HepG2 (cell line): ENCODE measurements at regions not wholly inside any gene's neighbourhood (a gene's known extent, or its start where the extent isn't known, plus 50 kb on each side); places are given as distances from the start of the nearest gene placed in this dataset.

Experiments
- CBX2 ChIP-seq, 2 experiments: fragments of 200-600 bp in 1 of 2; sonication (generic); formaldehyde crosslinking in 1 of 2; IDR thresholded peaks; 2 replicates each; pipeline versions ENCODE4 v1.7.0 to v1.8.1; 2018 to 2022; ENCODE audit warnings: low read depth in 2 of 2, low read length in 1 of 2, mild to moderate bottlenecking in 1 of 2, missing genetic modification reagents in 1 of 2
- CEBPG ChIP-seq: IDR thresholded peaks from 2 replicates; pipeline ENCODE4 v1.6.1; 2016
- FOXA3 ChIP-seq: IDR thresholded peaks from 2 replicates; pipeline ENCODE4 v1.6.1; 2016; ENCODE audit warnings: missing genetic modification reagents, missing compliant biosample characterization
- GMEB1 ChIP-seq: sonication (generic); formaldehyde crosslinking; IDR thresholded peaks from 2 replicates; pipeline ENCODE4 v1.5.1; 2020; ENCODE audit warnings: missing genetic modification reagents, mild to moderate bottlenecking, borderline replicate concordance
- IRF1 ChIP-seq: sonication (generic); formaldehyde crosslinking; IDR thresholded peaks from 2 replicates; pipeline ENCODE4 v1.4.0; 2020; ENCODE audit warnings: low read depth, mild to moderate bottlenecking, missing genetic modification reagents
- KDM3A ChIP-seq: IDR thresholded peaks from 2 replicates; pipeline ENCODE4 v1.6.1; 2018; ENCODE audit warnings: low read depth, missing compliant biosample characterization
- MAFG ChIP-seq: sonication (generic); formaldehyde crosslinking; IDR thresholded peaks from 2 replicates; pipeline ENCODE4 v1.5.1; 2020; ENCODE audit warnings: mild to moderate bottlenecking, missing genetic modification reagents
- MIER2 ChIP-seq: IDR thresholded peaks from 2 replicates; pipeline ENCODE4 v1.6.1; 2016; ENCODE audit warnings: missing biosample characterization, missing genetic modification reagents
- MTA3 ChIP-seq: sonication (generic); formaldehyde crosslinking; IDR thresholded peaks from 2 replicates; pipeline ENCODE4 v1.4.0; 2020; ENCODE audit warnings: missing genetic modification reagents
- PHF20 ChIP-seq: sonication (generic); formaldehyde crosslinking; IDR thresholded peaks from 2 replicates; pipeline ENCODE4 v1.5.0; 2020; ENCODE audit warnings: mild to moderate bottlenecking, missing genetic modification reagents
- PHF5A ChIP-seq: IDR thresholded peaks from one replicate; pipeline ENCODE4 v1.6.1; 2018; ENCODE audit warnings: low read depth, missing genetic modification reagents; ENCODE audit not compliant: unreplicated experiment
- SMARCC2 ChIP-seq: fragments of 450-650 bp; IDR thresholded peaks from 2 replicates; pipeline ENCODE4 v1.6.1; 2017; ENCODE audit warnings: antibody characterized with exemption, mild to moderate bottlenecking
- SNAI1 ChIP-seq: sonication (generic); formaldehyde crosslinking; IDR thresholded peaks from 2 replicates; pipeline ENCODE4 v1.5.0; 2020; ENCODE audit warnings: mild to moderate bottlenecking, missing genetic modification reagents, borderline replicate concordance
- STAT6 ChIP-seq: sonication (generic); formaldehyde crosslinking; IDR thresholded peaks from 2 replicates; pipeline ENCODE4 v1.4.0; 2020; ENCODE audit warnings: missing genetic modification reagents, mild to moderate bottlenecking, borderline replicate concordance
- TSC22D2 ChIP-seq: sonication (generic); formaldehyde crosslinking; IDR thresholded peaks from 2 replicates; pipeline ENCODE4 v1.5.1; 2020; ENCODE audit warnings: missing genetic modification reagents, mild to moderate bottlenecking, borderline replicate concordance
- XBP1 ChIP-seq: sonication (generic); formaldehyde crosslinking; IDR thresholded peaks from 2 replicates; pipeline ENCODE4 v1.5.0; 2020; ENCODE audit warnings: missing genetic modification reagents
- ZBTB20 ChIP-seq: sonication (generic); formaldehyde crosslinking; IDR thresholded peaks from 2 replicates; pipeline ENCODE4 v1.8.1; 2023; ENCODE audit warnings: missing genetic modification reagents, low read depth, mild to moderate bottlenecking, borderline replicate concordance
- ZBTB39 ChIP-seq: sonication (generic); formaldehyde crosslinking; IDR thresholded peaks from 2 replicates; pipeline ENCODE4 v1.5.0; 2020; ENCODE audit warnings: missing genetic modification reagents
- ZC3H13 ChIP-seq: sonication (generic); formaldehyde crosslinking; IDR thresholded peaks from 2 replicates; pipeline ENCODE4 v1.8.1; 2023; ENCODE audit warnings: mild to moderate bottlenecking, missing genetic modification reagents, moderate library complexity
- ZNF224 ChIP-seq: sonication (generic); formaldehyde crosslinking; IDR thresholded peaks from 2 replicates; pipeline ENCODE4 v1.5.0; 2020; ENCODE audit warnings: mild to moderate bottlenecking, missing genetic modification reagents
- ZNF383 ChIP-seq: sonication (generic); formaldehyde crosslinking; IDR thresholded peaks from 2 replicates; pipeline ENCODE4 v1.4.0; 2020; ENCODE audit warnings: missing genetic modification reagents, mild to moderate bottlenecking, borderline replicate concordance
- ZNF547 ChIP-seq: sonication (generic); formaldehyde crosslinking; IDR thresholded peaks from 2 replicates; pipeline ENCODE4 v1.5.1; 2020; ENCODE audit warnings: mild to moderate bottlenecking, missing genetic modification reagents
- ZNF619 ChIP-seq: sonication (generic); formaldehyde crosslinking; IDR thresholded peaks from 2 replicates; pipeline ENCODE4 v1.4.0; 2020; ENCODE audit warnings: mild to moderate bottlenecking, missing genetic modification reagents

GRCh38 chr6:26258212-26258977 is 106.6 kb upstream of the BTN3A2 start (continued):
- TF ChIP-seq STAT6 (CRISPR knock-in tag): no peak
- no peak for TF ChIP-seq XBP1 (CRISPR knock-in tag)
- peak; percentile 28 for TF ChIP-seq PHF5A (CRISPR knock-in tag)
- TF ChIP-seq ZBTB20 (CRISPR knock-in tag): no peak
- no peak for TF ChIP-seq IRF1
- TF ChIP-seq MTA3 (CRISPR knock-in tag): no peak
- peak; percentile 77 for TF ChIP-seq CEBPG (CRISPR knock-in tag)
- TF ChIP-seq MIER2: 0 out of 2 replicates have a peak, but pooled peaks have one; percentile 30
- no peak for TF ChIP-seq ZNF547
- no peak for TF ChIP-seq GMEB1
- TF ChIP-seq ZNF224 (CRISPR knock-in tag): no peak
- no peak for TF ChIP-seq SMARCC2
- TF ChIP-seq TSC22D2: no peak
- TF ChIP-seq ZBTB39: no peak
- no peak for TF ChIP-seq PHF20 (CRISPR knock-in tag)
- TF ChIP-seq ZNF619: no peak
- TF ChIP-seq CBX2 (IDR thresholded peaks at IDR 0.05; ENCODE audit: low read depth, low read length): 0 out of 2 replicates have a peak, but pooled peaks have one; percentile 50
- no peak for TF ChIP-seq CBX2 (CRISPR knock-in tag; IDR thresholded peaks at IDR 0.05; ENCODE audit: low read depth)
- TF ChIP-seq SNAI1 (CRISPR knock-in tag): no peak
- no peak for TF ChIP-seq KDM3A (CRISPR knock-in tag)
- TF ChIP-seq ZNF383 (CRISPR knock-in tag): no peak
- no peak for TF ChIP-seq ZC3H13
- no peak for TF ChIP-seq MAFG
- peak; percentile 50; the same call in 1 of the 2 replicates for TF ChIP-seq FOXA3 (CRISPR knock-in tag)
